GM19193 (cell line): ENCODE measurements at regions not wholly inside any gene's neighbourhood (a gene's known extent, or its start where the extent isn't known, plus 50 kb on each side); places are given as distances from the start of the nearest gene placed in this dataset.

Experiments
- POLR2A ChIP-seq: IDR thresholded peaks from 4 replicates; pipeline ENCODE4 v1.6.1; 2011; ENCODE audit not compliant: insufficient read depth, insufficient read length; ENCODE audit errors: extremely low read depth

DNA sequence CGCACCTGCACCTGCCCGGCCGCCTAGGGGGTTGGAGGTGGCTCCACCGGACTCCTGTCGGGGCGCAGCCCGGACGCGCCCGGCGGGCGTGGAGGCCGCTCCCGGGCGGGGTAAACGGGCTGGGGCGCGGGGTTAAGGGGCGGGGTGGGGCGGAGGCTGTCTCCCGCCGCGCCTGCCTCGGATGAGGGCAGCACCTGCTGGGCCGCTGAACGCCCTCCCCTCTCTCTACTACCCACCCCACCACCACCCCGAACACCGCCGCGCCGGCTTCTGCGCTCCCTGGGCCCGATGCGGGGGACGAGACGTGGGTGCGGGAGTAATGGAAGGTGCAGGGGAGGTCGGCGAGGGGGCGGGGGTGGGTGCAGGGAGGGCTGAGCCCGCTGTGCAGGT, 224.8 kb upstream of the ID2 start:
- TF ChIP-seq POLR2A: no peak

DNA sequence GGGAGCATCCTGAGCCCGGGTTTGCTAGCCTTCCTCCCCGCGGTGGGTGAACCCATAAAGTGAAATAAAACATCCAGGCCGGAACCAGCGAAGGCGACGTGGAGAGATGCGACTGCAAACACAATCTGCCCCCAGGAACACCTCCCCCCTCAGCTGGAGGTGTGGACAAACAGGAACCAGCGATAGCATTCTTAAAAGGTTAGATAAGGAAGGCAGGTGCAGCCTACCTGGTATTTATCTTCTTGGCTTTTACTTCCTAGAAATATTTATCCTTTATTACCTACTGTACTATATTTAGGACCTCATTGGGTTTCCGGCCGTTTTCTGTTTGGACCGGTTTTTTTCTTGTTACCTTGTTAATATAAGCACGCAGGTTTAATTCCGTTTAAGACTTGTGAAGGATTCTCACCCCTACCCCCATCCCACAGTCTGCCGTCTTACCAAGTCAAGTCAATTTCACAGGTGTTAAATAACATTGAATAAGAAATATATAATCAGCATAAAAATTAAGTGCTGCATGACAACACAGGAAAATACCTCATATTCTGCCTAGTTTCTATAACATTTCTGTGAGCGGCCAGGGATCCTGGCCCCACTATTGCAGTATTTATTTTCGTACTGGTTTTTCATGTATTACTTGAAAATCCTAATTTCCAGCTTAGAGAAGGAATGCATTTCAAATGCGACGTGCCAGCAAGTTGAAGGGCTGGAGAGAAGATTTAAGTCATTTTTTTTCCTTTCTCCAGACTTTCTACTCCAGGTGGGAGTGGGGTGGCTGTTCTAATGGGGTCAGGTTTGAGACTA, 224.0 kb upstream of the ID2 start:
- TF ChIP-seq POLR2A: no peak

DNA sequence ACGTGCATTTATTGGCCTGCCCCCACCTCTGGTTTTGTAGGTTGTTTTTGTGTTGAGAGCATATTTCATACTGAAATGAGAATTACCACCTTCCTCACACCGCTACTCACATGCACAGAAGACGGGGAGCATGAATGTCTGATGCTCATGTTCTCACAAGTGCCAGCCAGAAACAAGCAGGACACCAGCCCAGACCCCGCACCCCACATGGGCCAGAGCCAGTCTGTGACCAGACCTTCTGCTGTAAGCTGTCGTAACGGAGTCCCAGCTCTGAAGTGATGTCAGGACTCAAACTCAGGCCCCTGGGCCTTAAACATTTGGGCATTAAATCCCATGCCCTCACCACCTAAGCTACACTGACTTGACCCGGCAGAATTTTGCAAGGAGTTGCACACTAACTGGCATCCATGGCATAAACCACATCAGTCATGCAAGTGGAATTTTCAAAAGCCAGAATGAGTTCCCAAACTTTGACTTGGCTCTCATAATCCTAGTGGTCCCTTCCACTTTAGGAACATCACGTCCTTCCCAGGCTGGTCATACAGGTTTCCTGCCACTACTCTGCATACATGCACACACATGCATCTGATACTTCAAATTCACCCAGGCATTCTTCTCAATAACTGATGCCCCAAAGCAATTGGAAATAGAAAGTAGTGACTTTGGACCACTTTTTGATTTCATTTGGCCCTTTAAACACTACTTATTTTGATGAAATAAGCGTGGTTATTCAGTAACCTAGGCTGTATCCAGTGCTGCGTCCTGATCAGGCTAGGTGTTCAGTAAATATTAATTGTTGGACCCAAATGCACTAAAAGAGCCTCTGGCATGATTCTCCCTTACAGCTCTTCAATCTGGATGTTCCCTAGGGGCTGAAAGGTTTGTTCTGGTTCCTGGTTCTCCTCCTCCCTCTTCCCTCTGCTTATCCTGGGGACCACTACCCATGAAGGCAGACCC, 223.1 kb upstream of the ID2 start:
- TF ChIP-seq POLR2A: no peak

DNA sequence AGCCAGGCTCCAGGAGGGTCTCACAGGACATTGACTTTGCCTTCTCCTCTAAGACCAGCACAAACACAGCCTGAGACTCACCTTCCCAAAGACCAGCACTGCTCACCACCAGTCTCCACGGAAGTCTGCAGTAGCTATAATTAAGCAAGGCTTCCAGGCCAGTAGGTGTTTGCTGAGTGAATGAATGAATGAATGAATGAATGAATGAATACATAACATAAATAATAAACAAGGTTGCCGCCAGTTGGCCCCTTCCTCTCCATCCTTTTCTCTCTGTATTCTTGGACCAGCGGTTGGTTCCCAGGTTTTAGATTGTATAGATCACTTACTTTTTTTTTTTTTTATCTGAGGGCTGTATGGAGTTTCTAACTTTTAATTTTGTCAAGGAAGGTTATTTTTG, 222.4 kb upstream of the ID2 start:
- TF ChIP-seq POLR2A: no peak

DNA sequence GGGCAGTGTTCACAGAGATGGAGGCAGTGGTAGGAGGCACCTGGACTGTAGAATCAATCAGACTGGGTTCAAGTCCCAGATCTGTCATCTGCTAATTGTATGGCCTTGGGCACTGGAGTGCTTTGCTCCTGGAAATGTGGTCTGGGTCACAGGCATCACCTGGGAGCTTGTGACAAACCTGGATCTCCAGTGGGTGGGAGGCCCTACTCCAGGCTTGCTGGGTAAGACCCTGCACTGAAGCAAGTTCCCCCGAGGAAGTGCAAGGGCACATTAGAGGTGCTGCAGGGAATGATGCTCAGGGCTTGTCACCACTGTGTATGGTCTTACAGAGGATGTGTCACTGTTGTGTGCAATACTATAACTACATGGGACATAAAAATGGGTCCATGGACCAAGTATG, 220.5 kb upstream of the ID2 start:
- TF ChIP-seq POLR2A: no peak

DNA sequence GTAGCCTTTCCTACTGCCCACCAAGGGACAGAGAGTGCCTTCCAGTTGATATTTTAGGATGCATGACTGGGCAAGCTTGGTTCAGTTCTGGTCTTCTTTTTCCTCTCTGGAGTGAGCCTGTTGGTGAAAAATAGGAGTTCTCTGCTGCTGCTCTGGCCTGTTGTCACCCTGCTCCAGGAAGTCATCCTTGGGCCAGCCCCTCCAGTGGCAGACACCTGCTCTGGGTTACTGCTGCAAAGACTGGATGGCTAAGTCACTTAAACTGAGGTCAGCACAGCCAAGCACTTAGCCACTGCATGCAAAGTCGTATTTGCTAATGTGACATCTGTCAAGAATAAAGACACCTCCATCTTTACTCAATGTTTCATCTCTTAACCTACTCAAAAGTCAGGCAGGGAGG, 219.6 kb upstream of the ID2 start:
- TF ChIP-seq POLR2A: no peak

DNA sequence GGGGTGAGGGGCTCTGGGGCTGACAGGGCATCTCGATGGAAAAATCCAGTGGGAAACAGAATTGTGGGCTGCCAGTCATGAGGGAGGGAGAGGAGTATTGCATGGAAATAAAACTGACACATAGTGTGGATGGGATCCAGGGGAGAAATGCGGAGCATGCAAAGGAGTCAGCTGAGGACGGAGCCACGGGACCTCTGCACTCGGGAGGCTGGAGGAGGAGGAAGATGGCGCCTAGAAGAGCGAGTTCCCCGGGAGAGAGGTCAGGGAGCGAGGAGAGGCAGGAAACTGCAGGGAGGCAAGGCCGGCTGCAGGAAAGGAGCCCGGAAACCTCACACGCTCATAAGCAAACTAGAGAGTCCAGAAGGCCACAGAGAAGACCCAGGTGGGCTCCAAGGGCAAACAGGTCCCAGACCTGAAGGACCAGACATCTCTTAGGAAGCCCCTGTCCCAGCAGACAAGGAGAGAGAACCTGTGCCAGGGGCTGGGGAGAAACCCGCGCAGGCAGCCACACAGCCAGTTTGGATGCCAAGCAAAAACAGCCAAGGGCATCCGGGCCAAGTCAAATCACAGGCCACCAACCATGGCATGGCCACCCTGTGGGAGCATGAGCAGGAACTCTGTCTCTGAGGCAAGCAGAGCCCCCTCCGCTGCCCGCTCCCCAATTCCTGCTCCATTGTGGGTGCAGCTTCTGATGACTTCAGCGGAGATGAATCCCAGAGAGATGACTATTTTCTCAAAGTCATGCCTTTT, 218.8 kb upstream of the ID2 start:
- TF ChIP-seq POLR2A: no peak

DNA sequence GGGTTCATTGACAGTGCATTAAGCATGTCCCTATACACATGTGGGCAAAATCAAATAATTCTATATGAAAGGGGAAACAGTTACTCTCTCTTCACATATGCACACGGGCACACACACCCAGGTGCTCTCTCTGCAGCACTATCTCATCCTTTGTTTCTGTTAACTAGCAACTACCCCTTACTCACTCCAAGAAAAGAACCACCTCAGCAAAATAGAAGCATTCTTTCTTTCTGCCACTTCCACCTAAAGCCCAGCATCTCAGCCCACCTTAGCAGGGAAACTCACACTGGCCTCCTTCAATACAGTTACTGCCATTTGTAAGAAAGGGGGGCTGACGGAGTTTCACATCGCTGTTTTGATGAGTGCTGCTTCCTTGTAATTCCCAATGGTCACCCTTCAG, 216.3 kb upstream of the ID2 start:
- TF ChIP-seq POLR2A: no peak

DNA sequence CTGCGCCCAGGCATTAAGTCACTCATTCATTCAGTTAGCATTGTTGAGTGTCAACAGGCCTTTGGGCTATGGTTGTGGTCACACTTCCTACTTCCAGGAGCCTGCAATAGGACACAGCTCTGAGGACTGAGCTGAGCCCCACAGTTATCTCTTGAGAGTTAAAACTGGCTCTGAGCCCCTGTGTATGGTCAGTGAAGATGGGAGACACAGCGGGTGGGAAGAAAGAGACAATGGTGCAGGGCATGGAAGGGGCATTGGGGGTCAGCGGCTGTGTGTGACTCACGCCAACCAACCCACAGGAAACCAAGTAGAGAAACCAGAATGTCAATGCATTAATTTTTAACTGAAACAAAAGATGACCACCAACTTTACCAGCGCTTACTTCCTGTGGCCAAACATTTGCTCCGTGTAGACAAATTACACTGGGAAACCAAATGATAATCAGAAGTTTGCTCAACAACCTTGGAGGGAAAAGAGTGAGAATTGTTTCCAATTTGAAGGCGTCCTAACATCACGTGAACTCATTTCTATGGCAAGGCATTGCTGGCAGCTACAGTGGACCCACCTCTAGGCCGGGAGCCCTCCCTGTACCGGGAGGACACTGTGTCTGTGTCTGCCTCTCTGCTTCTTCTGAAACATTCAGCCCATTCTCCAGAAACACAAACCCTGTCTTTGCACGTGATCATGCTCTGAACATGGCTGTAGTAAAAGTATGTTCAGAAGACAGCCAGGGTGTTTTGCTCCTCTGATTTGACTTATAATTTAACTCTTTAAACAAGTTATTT, 212.0 kb upstream of the ID2 start:
- TF ChIP-seq POLR2A: no peak

DNA sequence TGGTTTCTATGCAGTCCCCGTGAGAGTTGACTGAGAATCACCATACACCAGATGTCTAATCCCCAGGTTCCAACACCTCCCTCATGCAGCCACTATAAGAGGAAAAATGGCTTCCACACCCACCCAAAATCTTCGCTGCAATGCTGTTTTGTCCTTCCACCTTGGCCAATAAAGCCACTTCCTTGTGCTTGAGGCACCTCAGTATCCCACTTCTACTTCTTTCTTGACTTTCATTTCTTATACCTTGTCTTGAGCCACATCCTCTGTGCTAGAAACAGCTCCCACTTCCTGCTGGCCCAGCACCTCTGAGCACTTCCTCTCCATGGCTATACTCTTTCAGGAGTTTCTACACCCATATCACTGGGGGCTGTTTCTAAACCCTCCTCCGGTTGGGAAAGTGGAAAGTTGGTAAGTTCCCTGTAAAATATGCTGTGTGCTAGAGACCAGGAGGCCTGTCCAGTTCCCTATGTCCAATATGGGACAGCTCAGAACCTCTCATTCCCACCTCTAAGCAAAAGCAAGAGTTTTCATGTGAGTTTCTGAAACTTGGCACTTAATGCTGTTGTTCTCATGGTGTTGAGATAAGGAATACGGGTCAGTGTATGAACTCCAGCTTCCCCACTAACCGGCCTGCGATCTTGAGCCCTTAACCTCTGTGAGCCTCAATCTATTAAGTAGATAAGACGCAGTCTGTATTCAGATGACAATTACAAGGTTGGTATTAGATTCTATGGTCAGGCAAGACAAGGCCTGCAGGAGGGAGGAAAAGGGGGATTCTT, 209.1 kb upstream of the ID2 start:
- no peak for TF ChIP-seq POLR2A

DNA sequence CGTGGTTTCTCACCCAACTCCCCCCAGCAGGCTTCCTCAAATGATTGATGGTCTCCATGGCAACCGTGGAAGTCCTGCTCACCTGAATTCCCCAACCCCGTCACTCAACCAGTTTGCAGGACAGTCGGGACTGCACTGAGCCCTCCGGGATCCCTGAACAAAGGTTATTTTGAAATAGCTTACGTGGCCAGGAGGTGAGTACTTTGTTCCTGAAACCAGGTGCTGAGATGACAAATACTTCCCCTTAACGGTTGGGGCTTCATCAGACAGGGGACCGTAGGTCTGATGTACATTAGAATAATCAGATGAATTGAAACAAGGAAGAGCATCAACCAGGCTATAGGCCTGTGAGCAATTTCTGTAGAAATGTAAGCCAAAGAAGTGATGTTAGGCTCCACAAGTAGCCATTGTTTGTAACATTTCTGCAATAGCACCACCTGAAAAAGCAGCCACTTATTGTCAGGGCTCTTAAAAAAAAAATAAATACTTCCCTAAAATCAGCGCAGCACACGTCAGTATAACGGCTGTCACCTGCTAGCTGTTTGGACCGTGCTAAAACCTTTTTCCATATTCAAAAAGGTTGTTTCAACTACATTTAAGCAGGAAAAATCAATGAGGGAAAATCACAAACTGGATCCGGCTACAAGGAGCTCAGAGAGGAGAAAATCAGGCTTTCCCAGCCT, 206.4 kb upstream of the ID2 start:
- TF ChIP-seq POLR2A: no peak

DNA sequence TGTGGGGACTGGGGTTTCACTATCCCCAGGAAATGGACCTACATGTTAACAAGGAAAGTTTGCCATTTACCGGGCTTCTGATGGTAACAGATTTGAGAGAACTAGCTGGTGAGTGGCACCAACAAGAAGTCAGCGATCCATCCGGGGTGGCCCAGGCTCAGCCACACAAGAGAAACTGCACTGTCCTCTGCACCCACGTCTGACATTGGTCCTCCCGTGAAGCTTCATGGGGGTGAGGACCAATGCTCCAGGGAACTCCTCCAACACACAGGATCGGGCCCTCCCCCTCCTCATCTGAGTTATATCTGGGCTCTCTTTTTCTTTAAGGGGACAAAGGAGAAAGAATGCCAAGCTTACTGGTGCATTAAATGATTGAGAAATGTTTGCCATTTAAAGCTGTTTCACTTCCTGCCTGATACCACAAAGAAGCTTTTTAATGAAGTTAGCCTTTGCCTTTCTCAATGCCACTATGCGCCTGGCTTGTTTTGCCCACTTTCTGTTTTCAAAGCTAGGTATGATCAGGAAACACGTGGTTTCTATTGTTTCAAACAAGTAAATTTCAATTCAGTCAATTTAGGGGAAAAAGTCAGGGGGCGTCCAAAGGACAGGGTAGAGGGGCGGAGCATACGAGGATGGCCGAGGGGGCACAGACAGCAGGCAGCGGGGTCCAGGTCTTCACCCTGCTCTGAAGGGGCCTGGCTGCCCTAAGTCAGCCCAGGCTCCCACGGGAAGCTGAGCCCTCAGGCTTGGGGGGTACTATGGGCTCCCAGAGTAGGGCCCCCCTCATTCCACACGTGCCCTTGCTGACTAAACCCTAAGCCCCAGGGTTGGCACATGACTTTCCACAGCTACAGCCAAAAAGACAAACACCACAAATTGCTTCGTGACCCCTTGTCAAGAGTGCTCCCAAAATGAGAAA, 204.0 kb upstream of the ID2 start:
- no peak for TF ChIP-seq POLR2A

DNA sequence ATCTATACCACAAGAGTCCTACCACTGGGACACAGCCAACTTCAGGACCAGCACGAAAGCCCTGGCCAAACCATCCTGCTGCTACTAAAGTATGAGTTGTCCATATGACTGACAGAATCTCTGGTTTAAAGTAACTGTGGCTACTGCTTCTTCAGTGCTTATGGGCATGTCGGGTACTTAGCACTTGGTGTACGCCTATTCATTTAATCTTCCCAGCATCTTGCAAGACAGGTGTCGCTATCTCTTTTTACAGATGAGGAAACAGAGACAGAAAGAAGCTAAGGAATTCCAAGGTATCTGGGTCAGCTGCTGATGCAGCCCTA, 203.4 kb upstream of the ID2 start:
- no peak for TF ChIP-seq POLR2A

DNA sequence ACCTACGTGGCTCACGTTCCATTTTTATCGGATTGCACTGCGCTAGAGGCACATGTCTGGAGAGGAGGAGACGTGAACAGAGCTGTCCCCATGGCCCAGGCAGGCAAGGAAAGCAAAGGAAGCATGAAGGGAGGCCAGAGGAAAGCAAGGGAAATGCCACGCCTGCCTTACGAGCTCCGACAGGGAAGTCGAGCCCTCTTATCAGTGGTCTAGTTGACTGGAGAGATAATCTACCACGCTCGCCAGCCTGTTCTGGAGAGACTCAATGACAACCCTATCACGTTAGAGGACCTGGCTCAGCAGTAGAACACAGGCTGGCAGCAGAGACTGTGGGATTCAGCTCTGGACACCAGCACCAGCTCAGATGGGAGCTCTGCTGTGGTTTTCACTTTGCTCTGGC, 202.6 kb upstream of the ID2 start:
- no peak for TF ChIP-seq POLR2A
